Keratinocyte (primary cell): ENCODE measurements at regions not wholly inside any gene's neighbourhood (a gene's known extent, or its start where the extent isn't known, plus 50 kb on each side); places are given as distances from the start of the nearest gene placed in this dataset.

Experiments
- EZH2 ChIP-seq: IDR thresholded peaks from one replicate; pipeline ENCODE4 v1.6.1; 2012; ENCODE audit warnings: inconsistent platforms, mild to moderate bottlenecking, low read length, moderate library complexity
- TF ChIP-seq, protein P1 (sequence below), 3 experiments: IDR thresholded peaks in 1 of 3; conservative IDR thresholded peaks in 1 of 3; optimal IDR thresholded peaks in 1 of 3; 2 replicates in 2 of 3; 3 replicates in 1 of 3; pipeline versions ENCODE3 to v1.5.1; 2011; ENCODE audit warnings: low read length in 3 of 3, mild to moderate bottlenecking in 3 of 3, moderate library complexity in 2 of 3, control low read depth in 1 of 3, inconsistent platforms in 1 of 3; ENCODE audit not compliant: insufficient read depth in 2 of 3; ENCODE audit errors: extremely low read depth in 1 of 3

DNA sequence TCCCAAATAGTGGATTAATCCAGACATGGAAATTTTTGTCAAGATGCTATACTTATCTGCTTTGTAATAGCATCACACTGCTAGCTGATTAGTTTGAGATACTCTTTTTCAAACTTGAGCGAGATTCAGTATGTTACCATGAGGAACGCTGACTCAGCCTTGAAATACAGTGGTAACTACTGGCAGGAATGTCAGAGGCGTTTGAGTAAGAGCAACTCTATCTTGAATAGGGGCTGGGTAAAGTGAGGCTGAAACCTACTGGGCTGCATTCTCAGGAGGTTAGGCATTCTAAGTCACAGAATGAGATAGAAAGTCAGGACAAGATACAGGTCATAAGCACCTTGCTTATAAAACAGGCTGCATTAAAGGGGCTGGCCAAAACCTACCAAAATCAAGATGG lies 2519.6 kb downstream of the ARAP2 start:
- TF ChIP-seq, protein P1, sequence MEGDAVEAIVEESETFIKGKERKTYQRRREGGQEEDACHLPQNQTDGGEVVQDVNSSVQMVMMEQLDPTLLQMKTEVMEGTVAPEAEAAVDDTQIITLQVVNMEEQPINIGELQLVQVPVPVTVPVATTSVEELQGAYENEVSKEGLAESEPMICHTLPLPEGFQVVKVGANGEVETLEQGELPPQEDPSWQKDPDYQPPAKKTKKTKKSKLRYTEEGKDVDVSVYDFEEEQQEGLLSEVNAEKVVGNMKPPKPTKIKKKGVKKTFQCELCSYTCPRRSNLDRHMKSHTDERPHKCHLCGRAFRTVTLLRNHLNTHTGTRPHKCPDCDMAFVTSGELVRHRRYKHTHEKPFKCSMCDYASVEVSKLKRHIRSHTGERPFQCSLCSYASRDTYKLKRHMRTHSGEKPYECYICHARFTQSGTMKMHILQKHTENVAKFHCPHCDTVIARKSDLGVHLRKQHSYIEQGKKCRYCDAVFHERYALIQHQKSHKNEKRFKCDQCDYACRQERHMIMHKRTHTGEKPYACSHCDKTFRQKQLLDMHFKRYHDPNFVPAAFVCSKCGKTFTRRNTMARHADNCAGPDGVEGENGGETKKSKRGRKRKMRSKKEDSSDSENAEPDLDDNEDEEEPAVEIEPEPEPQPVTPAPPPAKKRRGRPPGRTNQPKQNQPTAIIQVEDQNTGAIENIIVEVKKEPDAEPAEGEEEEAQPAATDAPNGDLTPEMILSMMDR (optimal IDR thresholded peaks at IDR 0.05 in 1 of 3, IDR thresholded peaks at IDR 0.05 in 1 of 3, conservative IDR thresholded peaks at IDR 0.05 in 1 of 3; ENCODE audit: extremely low read depth in 1 of 3, insufficient read depth in 2 of 3, low read length in 3 of 3) = no peak
- no peak for TF ChIP-seq EZH2
